Fibroblast of villous mesenchyme (primary cell): ENCODE measurements at regions not wholly inside any gene's neighbourhood (a gene's known extent, or its start where the extent isn't known, plus 50 kb on each side); places are given as distances from the start of the nearest gene placed in this dataset.
"Not testable (repeated sequence)": the region's sequence is repeated elsewhere in the genome, so short reads cannot be mapped to it uniquely, and the experiment has no call there.

ENCODE experiments used
- DNase-seq: peaks from one replicate; pipeline ENCODE4 v3.0.0-alpha.2; 2010; ENCODE audit warnings: low read depth
- H3K4me3 ChIP-seq: 2 replicates; pipeline ENCODE4 v1.5.1; 2011; ENCODE audit warnings: low read depth, mild to moderate bottlenecking, low read length
- TF ChIP-seq, protein P1 (sequence below): IDR thresholded peaks from 2 replicates; pipeline ENCODE4 v1.5.1; 2012; ENCODE audit warnings: low read depth, mild to moderate bottlenecking, low read length; ENCODE audit not compliant: insufficient read depth

DNA sequence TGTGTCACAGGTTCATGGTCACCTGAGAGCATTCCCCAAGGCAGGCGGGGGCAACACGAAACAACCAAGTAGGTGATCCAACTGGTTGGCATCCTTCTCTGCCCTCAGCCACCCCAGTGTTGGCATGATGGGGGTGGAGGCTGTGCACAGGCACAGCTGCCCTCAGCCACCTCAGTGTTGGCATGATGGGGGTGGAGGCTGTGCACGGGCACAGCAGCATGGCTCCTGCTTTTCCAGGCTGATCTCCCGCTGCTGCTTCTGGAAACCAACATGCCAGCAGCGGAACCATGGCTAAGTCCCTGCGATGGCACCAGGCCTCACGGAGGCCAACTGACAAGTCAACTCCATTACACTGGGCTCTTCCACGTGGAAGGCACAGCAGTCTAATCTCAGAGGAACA, 447.8 kb downstream of the PTPRU start:
- TF ChIP-seq, protein P1, sequence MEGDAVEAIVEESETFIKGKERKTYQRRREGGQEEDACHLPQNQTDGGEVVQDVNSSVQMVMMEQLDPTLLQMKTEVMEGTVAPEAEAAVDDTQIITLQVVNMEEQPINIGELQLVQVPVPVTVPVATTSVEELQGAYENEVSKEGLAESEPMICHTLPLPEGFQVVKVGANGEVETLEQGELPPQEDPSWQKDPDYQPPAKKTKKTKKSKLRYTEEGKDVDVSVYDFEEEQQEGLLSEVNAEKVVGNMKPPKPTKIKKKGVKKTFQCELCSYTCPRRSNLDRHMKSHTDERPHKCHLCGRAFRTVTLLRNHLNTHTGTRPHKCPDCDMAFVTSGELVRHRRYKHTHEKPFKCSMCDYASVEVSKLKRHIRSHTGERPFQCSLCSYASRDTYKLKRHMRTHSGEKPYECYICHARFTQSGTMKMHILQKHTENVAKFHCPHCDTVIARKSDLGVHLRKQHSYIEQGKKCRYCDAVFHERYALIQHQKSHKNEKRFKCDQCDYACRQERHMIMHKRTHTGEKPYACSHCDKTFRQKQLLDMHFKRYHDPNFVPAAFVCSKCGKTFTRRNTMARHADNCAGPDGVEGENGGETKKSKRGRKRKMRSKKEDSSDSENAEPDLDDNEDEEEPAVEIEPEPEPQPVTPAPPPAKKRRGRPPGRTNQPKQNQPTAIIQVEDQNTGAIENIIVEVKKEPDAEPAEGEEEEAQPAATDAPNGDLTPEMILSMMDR: no peak
- no peak for DNase-seq
- no peak overlapping the region for H3K4me3 ChIP-seq

DNA sequence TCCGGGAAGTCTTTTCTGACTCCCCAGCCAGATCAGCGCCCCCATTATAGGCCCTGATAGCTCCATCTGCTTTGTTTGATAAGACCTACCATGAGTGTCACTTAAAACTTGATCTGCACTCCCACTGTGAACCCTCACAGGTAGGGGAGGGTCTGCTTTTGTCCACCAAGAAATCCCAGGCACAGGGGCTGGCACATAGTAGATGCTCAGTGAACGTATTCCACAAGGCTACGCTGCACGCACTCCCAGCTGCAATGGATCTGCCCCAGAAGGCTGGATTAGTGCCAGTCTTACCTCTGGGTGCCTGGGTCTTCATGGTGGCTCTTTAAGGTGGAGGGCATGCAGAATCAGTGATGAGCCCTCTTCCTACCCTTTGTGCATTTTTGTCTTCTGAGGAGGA, 447.1 kb downstream of the PTPRU start:
- no peak overlapping the region for H3K4me3 ChIP-seq
- TF ChIP-seq, protein P1: no peak
- DNase-seq: no peak

DNA sequence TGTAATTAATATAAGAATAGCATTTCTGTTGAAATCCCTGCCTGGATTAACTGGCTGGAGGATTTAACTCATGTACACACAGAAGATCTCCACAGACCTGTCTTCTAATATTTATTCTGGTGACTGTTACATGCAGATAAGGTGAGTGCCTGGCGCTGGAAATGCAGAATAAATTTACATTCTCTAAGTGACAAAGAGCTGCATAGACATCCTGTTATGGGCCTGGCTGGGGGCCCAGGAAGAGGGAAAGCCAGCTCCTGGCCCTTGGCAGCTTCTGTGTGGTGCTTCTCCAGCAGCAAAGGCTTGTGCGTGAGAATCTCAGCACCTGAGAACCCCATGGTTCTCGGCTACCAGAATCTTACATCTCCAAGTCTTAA, 446.6 kb downstream of the PTPRU start:
- no peak overlapping the region for H3K4me3 ChIP-seq
- TF ChIP-seq, protein P1: no peak
- peak; percentile 4 for DNase-seq

DNA sequence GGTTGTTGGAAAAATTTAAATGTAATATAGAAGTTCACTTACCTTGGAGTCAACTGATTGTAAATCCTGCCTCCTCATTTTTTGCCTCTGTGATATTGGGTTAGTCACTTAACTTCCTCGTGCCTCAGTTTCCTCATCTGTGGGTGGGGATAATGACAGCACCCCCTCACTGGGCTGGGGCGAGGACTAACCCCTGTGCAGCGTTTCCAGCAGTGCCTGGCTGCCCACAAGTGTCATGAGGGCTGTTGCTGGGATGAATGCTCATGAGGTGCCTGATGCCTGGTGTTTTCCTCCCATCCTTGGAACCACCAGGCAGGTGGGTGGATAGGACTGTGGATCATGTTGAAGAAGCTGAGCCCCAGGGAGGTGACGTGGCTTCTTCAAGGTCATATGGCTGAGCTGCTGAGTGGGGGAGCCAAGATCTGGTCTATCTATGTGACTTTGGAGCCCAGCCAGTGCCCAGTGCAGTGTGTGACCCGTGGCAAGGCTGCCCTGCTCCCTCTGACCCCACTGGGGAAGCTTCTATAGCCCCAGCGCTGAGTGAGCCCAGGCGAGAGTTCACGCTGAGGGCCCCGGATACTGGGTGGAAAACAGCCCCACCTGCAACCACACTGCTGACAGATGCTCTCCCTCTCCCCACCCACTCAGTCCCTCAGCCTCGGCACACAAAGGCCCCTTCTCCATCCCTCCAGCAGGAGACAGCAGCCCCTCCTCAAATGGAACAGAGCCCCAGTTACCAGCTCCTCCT, 446.0 kb downstream of the PTPRU start:
- DNase-seq: no peak
- no peak overlapping the region for H3K4me3 ChIP-seq
- TF ChIP-seq, protein P1: no peak

DNA sequence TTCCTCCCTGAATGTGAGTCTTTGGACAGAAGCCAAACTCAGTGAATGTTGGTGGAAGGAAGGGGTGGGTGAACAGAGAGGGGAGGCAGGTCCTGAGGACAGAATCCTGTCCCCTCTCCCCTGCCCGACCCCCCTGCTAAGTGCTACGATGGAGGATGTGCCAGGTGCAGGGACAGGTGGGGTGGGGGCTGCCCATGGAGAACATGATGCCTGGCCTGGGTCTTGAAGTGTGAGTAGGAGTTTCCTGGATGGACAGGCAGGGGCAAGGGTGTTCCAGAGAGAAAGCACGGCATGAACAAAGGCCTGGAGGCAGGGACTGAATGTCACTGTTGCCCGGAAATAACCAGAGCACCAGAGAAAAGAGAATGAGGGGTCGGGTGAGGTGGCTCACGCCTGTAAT, 445.1 kb downstream of the PTPRU start:
- not testable (repeated sequence) for DNase-seq, H3K4me3 ChIP-seq

DNA sequence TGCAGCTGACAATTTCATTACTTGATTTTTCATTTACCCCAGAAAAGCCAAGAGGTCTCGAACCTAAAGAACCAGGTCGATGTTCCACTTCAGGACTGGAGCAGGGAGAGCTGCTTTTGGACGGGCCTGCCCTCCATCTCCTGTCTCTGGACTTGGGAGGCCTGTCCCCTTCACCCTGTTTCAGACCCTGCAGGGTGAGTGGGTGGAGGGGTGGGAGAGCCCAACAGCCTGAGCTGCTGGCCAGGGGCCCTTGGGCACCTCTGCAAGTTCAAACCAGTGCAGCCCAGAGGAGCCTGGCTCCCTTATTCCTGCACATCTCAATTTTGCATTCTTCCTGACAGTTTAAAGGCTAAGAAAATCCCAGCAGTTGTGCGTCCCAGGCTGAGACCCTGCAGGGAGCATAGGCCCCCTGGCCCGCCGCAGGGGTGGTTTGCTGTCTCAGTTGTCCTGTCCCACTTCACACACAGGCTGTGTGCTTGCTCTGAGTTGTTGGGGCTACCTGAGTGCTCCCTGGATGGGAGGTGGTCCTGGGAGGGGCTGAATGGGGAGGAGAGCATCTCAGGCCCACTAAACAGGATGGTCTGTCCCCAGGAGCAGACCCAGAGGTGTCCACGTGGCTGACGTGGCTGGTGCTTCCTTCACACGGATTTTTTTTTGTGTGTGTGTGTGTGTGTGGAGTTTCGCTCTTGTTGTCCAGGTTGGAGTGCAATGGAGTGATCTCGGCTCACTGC, 443.7 kb downstream of the PTPRU start:
- TF ChIP-seq, protein P1: no peak
- no peak for DNase-seq
- H3K4me3 ChIP-seq: no peak overlapping the region

DNA sequence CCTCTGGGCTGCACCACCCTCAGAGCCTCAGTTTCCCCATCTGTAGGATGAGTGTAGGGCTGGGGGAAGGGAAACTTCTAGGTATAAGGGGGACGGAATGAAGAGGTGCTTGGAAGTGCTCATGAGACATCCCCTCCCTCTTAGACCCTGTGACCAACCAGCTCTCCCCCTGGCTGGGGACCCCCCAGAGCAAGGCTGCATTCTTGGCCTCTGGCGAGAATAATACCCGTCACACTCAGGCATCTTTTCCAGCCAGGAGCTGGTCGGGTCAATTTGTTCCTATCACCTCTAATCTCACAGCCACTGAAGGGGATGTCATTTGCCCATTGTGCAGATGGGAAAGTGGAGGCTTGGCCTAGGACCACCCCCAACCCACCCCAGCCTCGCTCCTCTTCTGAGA, 443.0 kb downstream of the PTPRU start:
- TF ChIP-seq, protein P1: no peak
- no peak overlapping the region for H3K4me3 ChIP-seq
- DNase-seq: no peak
